ENCODE measurements at regions not wholly inside any gene's neighbourhood (a gene's known extent, or its start where the extent isn't known, plus 50 kb on each side); places are given as distances from the start of the nearest gene placed in this dataset.
"Not testable (repeated sequence)": the region's sequence is repeated elsewhere in the genome, so short reads cannot be mapped to it uniquely, and the experiment has no call there.

DNA sequence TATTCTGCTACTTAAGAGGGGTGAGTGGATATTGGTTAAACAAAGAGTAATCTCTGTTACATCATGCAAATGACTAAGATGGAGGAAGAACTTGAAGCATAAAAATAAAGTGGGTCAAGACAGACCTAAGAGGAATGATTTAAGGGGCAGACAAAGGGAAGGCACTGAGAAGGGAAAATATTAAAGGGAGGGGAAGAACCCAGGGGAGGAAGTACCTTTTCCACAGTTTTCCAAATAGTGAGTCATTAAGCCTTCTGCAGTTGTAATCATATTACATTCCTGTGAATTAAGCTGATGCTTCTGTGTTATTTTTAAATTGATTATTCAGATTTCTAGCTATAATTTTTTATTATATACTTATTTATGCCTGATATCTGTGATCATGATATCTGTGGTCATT lies 253.3 kb downstream of the CENPC start:
- FAIRE-seq (no peak), DNase-seq (ENCODE audit: insufficient read length, low spot score) (no peak)
- no peak for TF ChIP-seq POLR2A (IDR thresholded peaks at IDR 0.05; ENCODE audit: low read depth, low read length)
- no peak for TF ChIP-seq POLR2AphosphoS5 (IDR thresholded peaks at IDR 0.05; ENCODE audit: low read depth, low read length)
- no peak for TF ChIP-seq SPI1 (IDR thresholded peaks at IDR 0.05; ENCODE audit: low read depth, low read length)
- no peak for TF ChIP-seq TAF1 (IDR thresholded peaks at IDR 0.05; ENCODE audit: low read depth, low read length)
- TF ChIP-seq PAX5 (IDR thresholded peaks at IDR 0.05; ENCODE audit: insufficient read depth, low read length, severe bottlenecking), result no peak
- no peak for TF ChIP-seq POU2F2 (IDR thresholded peaks at IDR 0.05; ENCODE audit: low read depth, low read length)

DNA sequence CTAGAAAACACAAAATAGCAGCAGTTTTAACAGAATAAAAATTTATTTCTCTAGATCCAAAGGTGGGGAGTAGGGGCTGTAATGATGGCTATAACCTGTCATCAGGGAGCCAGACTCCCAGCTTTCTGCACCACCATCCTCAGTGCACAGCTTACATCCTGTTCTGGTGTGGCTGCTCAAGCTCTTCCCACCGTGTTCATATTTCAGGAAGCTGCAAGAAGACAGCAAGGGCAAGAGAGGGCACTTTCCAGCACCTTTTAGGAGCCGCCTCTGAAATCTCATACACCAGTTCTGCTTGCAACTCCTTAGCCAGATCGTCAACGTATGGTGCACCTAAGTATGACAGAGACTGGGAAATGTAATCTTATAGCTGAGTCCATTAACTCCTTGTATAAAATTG lies 253.7 kb downstream of the CENPC start:
- FAIRE-seq (no peak), DNase-seq (ENCODE audit: insufficient read length, low spot score) (no peak)
- no peak for TF ChIP-seq POLR2A (IDR thresholded peaks at IDR 0.05; ENCODE audit: low read depth, low read length)
- no peak for TF ChIP-seq POLR2AphosphoS5 (IDR thresholded peaks at IDR 0.05; ENCODE audit: low read depth, low read length)
- TF ChIP-seq PAX5 (IDR thresholded peaks at IDR 0.05; ENCODE audit: insufficient read depth, low read length, severe bottlenecking), result no peak
- no peak for TF ChIP-seq TAF1 (IDR thresholded peaks at IDR 0.05; ENCODE audit: low read depth, low read length)
- TF ChIP-seq POU2F2 (IDR thresholded peaks at IDR 0.05; ENCODE audit: low read depth, low read length), result no peak
- TF ChIP-seq SPI1 (IDR thresholded peaks at IDR 0.05; ENCODE audit: low read depth, low read length), result no peak

DNA sequence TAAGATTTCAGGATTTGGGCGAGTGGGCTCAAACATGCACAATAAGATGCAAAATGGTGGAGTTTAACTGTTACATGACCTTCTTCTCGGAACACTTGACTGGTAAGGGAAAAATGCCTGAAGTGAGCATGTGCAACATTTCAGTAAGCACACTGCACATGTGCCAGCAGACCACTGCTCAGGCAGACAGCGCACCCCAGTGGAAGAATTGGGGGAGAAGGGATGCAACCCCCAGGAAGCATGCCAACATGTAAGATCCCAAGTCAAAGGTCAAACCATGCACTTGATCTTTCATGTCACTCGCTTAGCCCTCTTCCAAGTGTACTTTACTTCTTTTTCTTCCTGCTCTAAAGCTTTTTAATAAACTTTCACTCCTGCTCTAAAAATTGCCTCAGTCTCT lies 256.3 kb downstream of the CENPC start:
- no peak for TF ChIP-seq POU2F2 (IDR thresholded peaks at IDR 0.05; ENCODE audit: low read depth, low read length)
- no peak for TF ChIP-seq SPI1 (IDR thresholded peaks at IDR 0.05; ENCODE audit: low read depth, low read length)
- no peak for TF ChIP-seq POLR2AphosphoS5 (IDR thresholded peaks at IDR 0.05; ENCODE audit: low read depth, low read length)
- TF ChIP-seq PAX5 (IDR thresholded peaks at IDR 0.05; ENCODE audit: insufficient read depth, low read length, severe bottlenecking), result no peak
- TF ChIP-seq POLR2A (IDR thresholded peaks at IDR 0.05; ENCODE audit: low read depth, low read length), result no peak
- TF ChIP-seq TAF1 (IDR thresholded peaks at IDR 0.05; ENCODE audit: low read depth, low read length), result no peak
- FAIRE-seq (peak; percentile 52), DNase-seq (ENCODE audit: insufficient read length, low spot score) (peak; percentile 17)

GRCh38 chr4:67286724-67287123 lies 258.6 kb downstream of the CENPC start:
- TF ChIP-seq TAF1 (IDR thresholded peaks at IDR 0.05; ENCODE audit: low read depth, low read length) (no peak), SPI1 (IDR thresholded peaks at IDR 0.05; ENCODE audit: low read depth, low read length) (no peak), PAX5 (IDR thresholded peaks at IDR 0.05; ENCODE audit: insufficient read depth, low read length, severe bottlenecking) (no peak), POLR2AphosphoS5 (IDR thresholded peaks at IDR 0.05; ENCODE audit: low read depth, low read length) (no peak), POLR2A (IDR thresholded peaks at IDR 0.05; ENCODE audit: low read depth, low read length) (no peak), POU2F2 (IDR thresholded peaks at IDR 0.05; ENCODE audit: low read depth, low read length) (no peak)
- FAIRE-seq (no peak), DNase-seq (ENCODE audit: insufficient read length, low spot score) (no peak)

DNA sequence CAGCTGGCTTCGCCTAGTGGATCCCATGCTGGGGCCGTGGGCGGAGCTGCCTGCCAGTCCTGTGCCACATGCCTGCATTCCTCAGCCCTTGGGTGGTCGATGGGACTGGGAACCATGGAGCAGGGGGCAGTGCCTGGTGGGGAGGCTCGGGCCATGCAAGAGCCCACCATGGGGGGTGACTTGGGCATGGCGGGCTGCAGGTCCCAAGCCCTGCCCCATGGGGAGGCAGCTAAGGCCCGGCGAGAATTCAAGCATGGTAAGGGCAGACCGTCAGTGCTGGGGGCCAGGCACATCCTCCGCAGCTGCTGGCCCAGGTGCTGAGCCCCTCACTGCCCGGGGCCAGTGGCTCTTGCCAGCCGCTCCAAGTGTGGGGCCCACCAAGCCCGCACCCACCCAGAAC lies 262.6 kb downstream of the CENPC start:
- DNase-seq (ENCODE audit: insufficient read length, low spot score) (no peak), FAIRE-seq (no peak)
- no peak for TF ChIP-seq POU2F2 (IDR thresholded peaks at IDR 0.05; ENCODE audit: low read depth, low read length)
- no peak for TF ChIP-seq POLR2AphosphoS5 (IDR thresholded peaks at IDR 0.05; ENCODE audit: low read depth, low read length)
- no peak for TF ChIP-seq POLR2A (IDR thresholded peaks at IDR 0.05; ENCODE audit: low read depth, low read length)
- TF ChIP-seq PAX5 (IDR thresholded peaks at IDR 0.05; ENCODE audit: insufficient read depth, low read length, severe bottlenecking), result no peak
- TF ChIP-seq TAF1 (IDR thresholded peaks at IDR 0.05; ENCODE audit: low read depth, low read length), result no peak
- TF ChIP-seq SPI1 (IDR thresholded peaks at IDR 0.05; ENCODE audit: low read depth, low read length), result no peak

DNA sequence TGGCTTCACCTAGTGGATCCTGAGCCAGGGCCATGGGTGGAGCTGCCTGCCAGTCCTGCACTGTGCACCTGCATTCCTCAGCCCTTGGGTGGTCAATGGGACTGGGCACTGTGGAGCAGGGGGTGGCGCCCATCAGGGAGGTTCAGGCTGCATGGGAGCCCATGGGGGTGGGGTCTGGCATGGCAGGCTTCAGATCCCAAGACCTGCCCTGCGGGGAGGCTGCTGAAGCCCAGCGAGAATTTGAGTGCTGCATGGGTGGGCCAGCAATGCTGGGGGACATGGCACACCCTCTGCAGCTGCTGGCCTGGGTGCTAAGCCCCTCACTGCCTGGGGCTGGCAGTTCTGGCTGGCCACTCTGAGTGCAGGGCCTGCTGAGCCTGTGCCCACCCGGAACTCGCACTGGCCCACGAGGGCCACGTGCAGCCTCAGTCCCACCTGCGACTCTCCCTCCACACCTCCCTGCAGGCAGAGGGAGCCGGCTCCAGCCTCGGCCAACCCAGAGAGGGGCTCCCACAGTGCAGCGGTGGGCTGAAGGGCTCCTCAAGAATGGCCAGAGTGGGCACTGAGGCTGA lies 270.0 kb downstream of the CENPC start:
- FAIRE-seq (no peak), DNase-seq (ENCODE audit: insufficient read length, low spot score) (no peak)
- TF ChIP-seq POLR2AphosphoS5 (IDR thresholded peaks at IDR 0.05; ENCODE audit: low read depth, low read length) (no peak), SPI1 (IDR thresholded peaks at IDR 0.05; ENCODE audit: low read depth, low read length) (no peak), POLR2A (IDR thresholded peaks at IDR 0.05; ENCODE audit: low read depth, low read length) (no peak), POU2F2 (IDR thresholded peaks at IDR 0.05; ENCODE audit: low read depth, low read length) (no peak), PAX5 (IDR thresholded peaks at IDR 0.05; ENCODE audit: insufficient read depth, low read length, severe bottlenecking) (no peak), TAF1 (IDR thresholded peaks at IDR 0.05; ENCODE audit: low read depth, low read length) (no peak)

GRCh38 chr4:67274671-67275070 lies 270.6 kb downstream of the CENPC start:
- FAIRE-seq; DNase-seq (ENCODE audit: insufficient read length, low spot score): not testable (repeated sequence)

- DNase-seq (ENCODE audit: insufficient read length, low spot score) (no peak), FAIRE-seq (no peak)
- TF ChIP-seq PAX5 (IDR thresholded peaks at IDR 0.05; ENCODE audit: insufficient read depth, low read length, severe bottlenecking) (no peak), POLR2AphosphoS5 (IDR thresholded peaks at IDR 0.05; ENCODE audit: low read depth, low read length) (no peak), TAF1 (IDR thresholded peaks at IDR 0.05; ENCODE audit: low read depth, low read length) (no peak), POU2F2 (IDR thresholded peaks at IDR 0.05; ENCODE audit: low read depth, low read length) (no peak), POLR2A (IDR thresholded peaks at IDR 0.05; ENCODE audit: low read depth, low read length) (no peak), SPI1 (IDR thresholded peaks at IDR 0.05; ENCODE audit: low read depth, low read length) (no peak)
Measured at GRCh38 chr4:67273666-67274065, 271.6 kb downstream of the CENPC start.

DNA sequence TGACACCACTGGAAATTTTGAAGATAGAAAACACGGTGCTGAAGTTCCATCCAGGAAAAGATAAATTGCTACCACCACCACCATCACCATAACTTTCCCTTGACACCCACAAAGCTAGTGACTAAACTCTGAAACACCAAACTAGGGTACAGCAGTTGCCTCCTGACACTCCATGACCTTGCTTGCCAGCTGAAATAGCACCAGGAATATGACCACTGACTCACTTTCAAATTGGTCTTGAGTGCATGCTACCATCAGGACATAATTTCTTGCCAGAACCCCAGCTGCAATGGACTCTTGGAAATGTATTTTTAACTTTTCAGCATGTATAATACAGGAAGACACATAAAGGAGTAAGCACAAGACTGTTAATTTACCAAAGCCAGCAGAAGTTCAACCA lies 283.3 kb downstream of the CENPC start:
- no peak for TF ChIP-seq SPI1 (IDR thresholded peaks at IDR 0.05; ENCODE audit: low read depth, low read length)
- TF ChIP-seq PAX5 (IDR thresholded peaks at IDR 0.05; ENCODE audit: insufficient read depth, low read length, severe bottlenecking), result no peak
- TF ChIP-seq TAF1 (IDR thresholded peaks at IDR 0.05; ENCODE audit: low read depth, low read length), result no peak
- no peak for TF ChIP-seq POLR2AphosphoS5 (IDR thresholded peaks at IDR 0.05; ENCODE audit: low read depth, low read length)
- DNase-seq (ENCODE audit: insufficient read length, low spot score), result no peak
- FAIRE-seq, result no peak

- TF ChIP-seq POU2F2 (IDR thresholded peaks at IDR 0.05; ENCODE audit: low read depth, low read length) (no peak), SPI1 (IDR thresholded peaks at IDR 0.05; ENCODE audit: low read depth, low read length) (no peak), TAF1 (IDR thresholded peaks at IDR 0.05; ENCODE audit: low read depth, low read length) (no peak), PAX5 (IDR thresholded peaks at IDR 0.05; ENCODE audit: insufficient read depth, low read length, severe bottlenecking) (no peak), POLR2AphosphoS5 (IDR thresholded peaks at IDR 0.05; ENCODE audit: low read depth, low read length) (no peak), POLR2A (IDR thresholded peaks at IDR 0.05; ENCODE audit: low read depth, low read length) (no peak)
- no peak for FAIRE-seq
- no peak for DNase-seq (ENCODE audit: insufficient read length, low spot score)
Measured at GRCh38 chr4:67256388-67257043, 288.8 kb downstream of the CENPC start.
